WTC11 (cell line): ENCODE measurements at regions not wholly inside any gene's neighbourhood (a gene's known extent, or its start where the extent isn't known, plus 50 kb on each side); places are given as distances from the start of the nearest gene placed in this dataset.

Experiments
- ATAC-seq: fragments of 200-7000 bp; cut with Tn5 transposase; 2 replicates; pipeline ENCODE4 v1.10.0; 2021; ENCODE audit warnings: mild to moderate bottlenecking, moderate library complexity
- CTCF ChIA-PET: fragments of 300-600 bp; sonication (Branson Sonifier 250); formaldehyde crosslinking; loops from one replicate; lab custom pipeline; 2021; ENCODE audit warnings: antibody characterized with exemption; lab: Charles Lee
- POLR2A ChIA-PET: fragments of 350-600 bp; sonication (Branson Sonifier 250); formaldehyde crosslinking; loops from one replicate; lab custom pipeline; 2021; ENCODE audit warnings: antibody characterized with exemption; lab: Charles Lee
- DNase-seq: peaks from one replicate; pipeline ENCODE4 v3.0.0; 2021; ENCODE audit warnings: low spot score
- H3K27ac Mint-ChIP-seq: 2 replicates; pipeline ENCODE4 v1.8.0; 2021; ENCODE audit warnings: mixed read lengths
- H3K27me3 Mint-ChIP-seq: 2 replicates; pipeline ENCODE4 v1.8.0; 2021; ENCODE audit warnings: low read depth, mild to moderate bottlenecking, moderate library complexity, mixed read lengths
- H3K36me3 Mint-ChIP-seq: 2 replicates; pipeline ENCODE4 v1.8.0; 2021; ENCODE audit warnings: mixed read lengths
- H3K4me1 Mint-ChIP-seq: 2 replicates; pipeline ENCODE4 v1.8.0; 2022; ENCODE audit warnings: mixed read lengths
- H3K4me3 Mint-ChIP-seq: 2 replicates; pipeline ENCODE4 v1.8.0; 2021; ENCODE audit warnings: mild to moderate bottlenecking, moderate library complexity, mixed read lengths
- H3K9me3 Mint-ChIP-seq: 2 replicates; pipeline ENCODE4 v1.8.0; 2021; ENCODE audit warnings: mixed read lengths
- CBFB ChIP-seq: sonication (generic); formaldehyde crosslinking; IDR thresholded peaks from 2 replicates; pipeline ENCODE4 v1.8.1; 2022; ENCODE audit warnings: mild to moderate bottlenecking, low read depth, missing genetic modification reagents
- ELF4 ChIP-seq: sonication (generic); formaldehyde crosslinking; IDR thresholded peaks from 2 replicates; pipeline ENCODE4 v1.8.1; 2022; ENCODE audit warnings: low read depth, mild to moderate bottlenecking, moderate library complexity, missing genetic modification reagents
- EMX1 ChIP-seq: fragments of 250-450 bp; sonication (Bioruptor Pico); IDR thresholded peaks from 2 replicates; pipeline ENCODE4 v1.8.0; 2021; ENCODE audit warnings: mild to moderate bottlenecking
- FOXK1 ChIP-seq: sonication (generic); formaldehyde crosslinking; IDR thresholded peaks from 2 replicates; pipeline ENCODE4 v1.8.0; 2022; ENCODE audit warnings: mild to moderate bottlenecking, moderate library complexity, missing genetic modification reagents
- GRHL2 ChIP-seq: fragments of 250-450 bp; sonication (Bioruptor Pico); IDR thresholded peaks from 2 replicates; pipeline ENCODE4 v1.8.0; 2022; ENCODE audit warnings: mild to moderate bottlenecking, moderate library complexity; ENCODE audit not compliant: insufficient replicate concordance, severe bottlenecking
- KAT7 ChIP-seq: sonication (generic); formaldehyde crosslinking; IDR thresholded peaks from 2 replicates; pipeline ENCODE4 v1.8.1; 2023; ENCODE audit warnings: missing genetic modification reagents, mild to moderate bottlenecking, borderline replicate concordance
- MYBL2 ChIP-seq: sonication (generic); formaldehyde crosslinking; IDR thresholded peaks from 2 replicates; pipeline ENCODE4 v1.8.1; 2023; ENCODE audit warnings: mild to moderate bottlenecking, moderate library complexity, missing genetic modification reagents
- NR2C2 ChIP-seq: sonication (generic); formaldehyde crosslinking; IDR thresholded peaks from 2 replicates; pipeline ENCODE4 v1.8.0; 2022; ENCODE audit warnings: mild to moderate bottlenecking, missing genetic modification reagents
- NR3C1 ChIP-seq: sonication (generic); formaldehyde crosslinking; conservative IDR thresholded peaks from 2 replicates; pipeline ENCODE4 v1.8.1; 2023; ENCODE audit warnings: low read depth, mild to moderate bottlenecking, missing genetic modification reagents
- SP1 ChIP-seq: sonication (generic); formaldehyde crosslinking; conservative IDR thresholded peaks from 2 replicates; pipeline ENCODE4 v1.8.1; 2022; ENCODE audit warnings: missing genetic modification reagents
- TEAD4 ChIP-seq: sonication (generic); formaldehyde crosslinking; IDR thresholded peaks from 2 replicates; pipeline ENCODE4 v1.8.0; 2022; ENCODE audit warnings: mild to moderate bottlenecking, missing genetic modification reagents
- ZBTB21 ChIP-seq: sonication (generic); formaldehyde crosslinking; IDR thresholded peaks from 2 replicates; pipeline ENCODE4 v1.8.1; 2023; ENCODE audit warnings: mild to moderate bottlenecking, missing genetic modification reagents, borderline replicate concordance
- ZNF263 ChIP-seq: sonication (generic); formaldehyde crosslinking; IDR thresholded peaks from 2 replicates; pipeline ENCODE4 v1.8.1; 2022; ENCODE audit warnings: low read depth, mild to moderate bottlenecking, moderate library complexity, missing genetic modification reagents
- TF ChIP-seq, protein P1 (sequence below): fragments of 250-450 bp; sonication (Bioruptor Pico); IDR thresholded peaks from 2 replicates; pipeline ENCODE4 v1.8.0; 2021; ENCODE audit warnings: mild to moderate bottlenecking
- TF ChIP-seq, protein P2 (sequence below): sonication (generic); formaldehyde crosslinking; IDR thresholded peaks from 2 replicates; pipeline ENCODE4 v1.8.1; 2022; ENCODE audit warnings: mild to moderate bottlenecking, missing genetic modification reagents, moderate library complexity, borderline replicate concordance
- TF ChIP-seq, protein P3 (sequence below): sonication (generic); formaldehyde crosslinking; IDR thresholded peaks from 2 replicates; pipeline ENCODE4 v1.8.1; 2023; ENCODE audit warnings: mild to moderate bottlenecking, missing genetic modification reagents
- TF ChIP-seq, protein P4 (sequence below): sonication (generic); formaldehyde crosslinking; conservative IDR thresholded peaks from 2 replicates; pipeline ENCODE4 v1.8.1; 2023; ENCODE audit warnings: mild to moderate bottlenecking, low read depth, missing genetic modification reagents, moderate library complexity
- TF ChIP-seq, protein P5 (sequence below): sonication (generic); formaldehyde crosslinking; IDR thresholded peaks from 2 replicates; pipeline ENCODE4 v1.8.1; 2023; ENCODE audit warnings: mild to moderate bottlenecking, missing genetic modification reagents, borderline replicate concordance
- TF ChIP-seq, protein P6 (sequence below): sonication (generic); formaldehyde crosslinking; IDR thresholded peaks from 2 replicates; pipeline ENCODE4 v1.8.1; 2022; ENCODE audit warnings: low read depth, missing genetic modification reagents, borderline replicate concordance

DNA sequence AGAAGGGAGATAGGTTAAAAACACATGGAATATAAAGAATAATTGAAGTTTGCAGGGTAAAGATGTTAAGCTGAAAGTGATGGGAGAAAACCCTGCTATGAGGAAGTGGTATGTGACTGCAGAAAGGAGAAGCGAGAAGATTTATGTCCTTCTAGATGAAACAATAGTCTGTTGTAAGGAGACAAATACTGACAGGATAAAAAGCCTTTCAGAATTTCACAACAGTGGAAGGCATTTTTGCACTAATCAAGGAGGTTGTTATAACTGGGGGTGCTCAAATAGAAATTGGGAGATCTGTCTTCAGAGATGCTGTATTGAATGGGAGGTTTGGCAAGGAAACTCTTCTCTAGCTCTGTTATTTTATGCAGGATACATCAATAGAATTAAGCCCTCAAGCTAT is 69.6 kb downstream of the NMUR2 start:
- Mint-ChIP-seq H3K27me3 (peaks cover 3% of the 10 kb centered on the region; the same call in 1 of the 2 replicates), H3K4me1 (peaks cover 10% of the 10 kb centered on the region; the same call in 1 of the 2 replicates), H3K4me3 (no peak overlapping the region)
- CTCF ChIA-PET, result interaction anchor here (1.3 kb wide), 1 partner anchor 510 kb away, joined by 4 read pairs; no protein-coding TSS in a partner anchor
- POLR2A ChIA-PET, result no interaction called here
- TF ChIP-seq, protein P1, sequence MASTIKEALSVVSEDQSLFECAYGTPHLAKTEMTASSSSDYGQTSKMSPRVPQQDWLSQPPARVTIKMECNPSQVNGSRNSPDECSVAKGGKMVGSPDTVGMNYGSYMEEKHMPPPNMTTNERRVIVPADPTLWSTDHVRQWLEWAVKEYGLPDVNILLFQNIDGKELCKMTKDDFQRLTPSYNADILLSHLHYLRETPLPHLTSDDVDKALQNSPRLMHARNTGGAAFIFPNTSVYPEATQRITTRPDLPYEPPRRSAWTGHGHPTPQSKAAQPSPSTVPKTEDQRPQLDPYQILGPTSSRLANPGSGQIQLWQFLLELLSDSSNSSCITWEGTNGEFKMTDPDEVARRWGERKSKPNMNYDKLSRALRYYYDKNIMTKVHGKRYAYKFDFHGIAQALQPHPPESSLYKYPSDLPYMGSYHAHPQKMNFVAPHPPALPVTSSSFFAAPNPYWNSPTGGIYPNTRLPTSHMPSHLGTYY, result no peak
- TF ChIP-seq KAT7 (CRISPR knock-in tag), result no peak
- no peak for TF ChIP-seq GRHL2 (CRISPR knock-in tag)
- no peak for TF ChIP-seq FOXK1
- no peak for TF ChIP-seq MYBL2 (CRISPR knock-in tag)
- no peak for TF ChIP-seq NR3C1
- TF ChIP-seq CBFB (CRISPR knock-in tag), result no peak
- TF ChIP-seq, protein P2, sequence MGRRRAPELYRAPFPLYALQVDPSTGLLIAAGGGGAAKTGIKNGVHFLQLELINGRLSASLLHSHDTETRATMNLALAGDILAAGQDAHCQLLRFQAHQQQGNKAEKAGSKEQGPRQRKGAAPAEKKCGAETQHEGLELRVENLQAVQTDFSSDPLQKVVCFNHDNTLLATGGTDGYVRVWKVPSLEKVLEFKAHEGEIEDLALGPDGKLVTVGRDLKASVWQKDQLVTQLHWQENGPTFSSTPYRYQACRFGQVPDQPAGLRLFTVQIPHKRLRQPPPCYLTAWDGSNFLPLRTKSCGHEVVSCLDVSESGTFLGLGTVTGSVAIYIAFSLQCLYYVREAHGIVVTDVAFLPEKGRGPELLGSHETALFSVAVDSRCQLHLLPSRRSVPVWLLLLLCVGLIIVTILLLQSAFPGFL (CRISPR knock-in tag), result no peak
- TF ChIP-seq ZNF263 (CRISPR knock-in tag), result no peak
- TF ChIP-seq NR2C2 (CRISPR knock-in tag), result no peak
- no peak for TF ChIP-seq EMX1 (CRISPR knock-in tag)
- TF ChIP-seq ELF4 (CRISPR knock-in tag), result no peak
- TF ChIP-seq, protein P3, sequence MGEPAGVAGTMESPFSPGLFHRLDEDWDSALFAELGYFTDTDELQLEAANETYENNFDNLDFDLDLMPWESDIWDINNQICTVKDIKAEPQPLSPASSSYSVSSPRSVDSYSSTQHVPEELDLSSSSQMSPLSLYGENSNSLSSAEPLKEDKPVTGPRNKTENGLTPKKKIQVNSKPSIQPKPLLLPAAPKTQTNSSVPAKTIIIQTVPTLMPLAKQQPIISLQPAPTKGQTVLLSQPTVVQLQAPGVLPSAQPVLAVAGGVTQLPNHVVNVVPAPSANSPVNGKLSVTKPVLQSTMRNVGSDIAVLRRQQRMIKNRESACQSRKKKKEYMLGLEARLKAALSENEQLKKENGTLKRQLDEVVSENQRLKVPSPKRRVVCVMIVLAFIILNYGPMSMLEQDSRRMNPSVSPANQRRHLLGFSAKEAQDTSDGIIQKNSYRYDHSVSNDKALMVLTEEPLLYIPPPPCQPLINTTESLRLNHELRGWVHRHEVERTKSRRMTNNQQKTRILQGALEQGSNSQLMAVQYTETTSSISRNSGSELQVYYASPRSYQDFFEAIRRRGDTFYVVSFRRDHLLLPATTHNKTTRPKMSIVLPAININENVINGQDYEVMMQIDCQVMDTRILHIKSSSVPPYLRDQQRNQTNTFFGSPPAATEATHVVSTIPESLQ (CRISPR knock-in tag), result no peak
- TF ChIP-seq, protein P4, sequence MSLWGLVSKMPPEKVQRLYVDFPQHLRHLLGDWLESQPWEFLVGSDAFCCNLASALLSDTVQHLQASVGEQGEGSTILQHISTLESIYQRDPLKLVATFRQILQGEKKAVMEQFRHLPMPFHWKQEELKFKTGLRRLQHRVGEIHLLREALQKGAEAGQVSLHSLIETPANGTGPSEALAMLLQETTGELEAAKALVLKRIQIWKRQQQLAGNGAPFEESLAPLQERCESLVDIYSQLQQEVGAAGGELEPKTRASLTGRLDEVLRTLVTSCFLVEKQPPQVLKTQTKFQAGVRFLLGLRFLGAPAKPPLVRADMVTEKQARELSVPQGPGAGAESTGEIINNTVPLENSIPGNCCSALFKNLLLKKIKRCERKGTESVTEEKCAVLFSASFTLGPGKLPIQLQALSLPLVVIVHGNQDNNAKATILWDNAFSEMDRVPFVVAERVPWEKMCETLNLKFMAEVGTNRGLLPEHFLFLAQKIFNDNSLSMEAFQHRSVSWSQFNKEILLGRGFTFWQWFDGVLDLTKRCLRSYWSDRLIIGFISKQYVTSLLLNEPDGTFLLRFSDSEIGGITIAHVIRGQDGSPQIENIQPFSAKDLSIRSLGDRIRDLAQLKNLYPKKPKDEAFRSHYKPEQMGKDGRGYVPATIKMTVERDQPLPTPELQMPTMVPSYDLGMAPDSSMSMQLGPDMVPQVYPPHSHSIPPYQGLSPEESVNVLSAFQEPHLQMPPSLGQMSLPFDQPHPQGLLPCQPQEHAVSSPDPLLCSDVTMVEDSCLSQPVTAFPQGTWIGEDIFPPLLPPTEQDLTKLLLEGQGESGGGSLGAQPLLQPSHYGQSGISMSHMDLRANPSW (CRISPR knock-in tag), result no peak
- no peak for TF ChIP-seq TEAD4 (CRISPR knock-in tag)
- no peak for TF ChIP-seq SP1
- no peak for TF ChIP-seq ZBTB21 (CRISPR knock-in tag)
- TF ChIP-seq, protein P5, sequence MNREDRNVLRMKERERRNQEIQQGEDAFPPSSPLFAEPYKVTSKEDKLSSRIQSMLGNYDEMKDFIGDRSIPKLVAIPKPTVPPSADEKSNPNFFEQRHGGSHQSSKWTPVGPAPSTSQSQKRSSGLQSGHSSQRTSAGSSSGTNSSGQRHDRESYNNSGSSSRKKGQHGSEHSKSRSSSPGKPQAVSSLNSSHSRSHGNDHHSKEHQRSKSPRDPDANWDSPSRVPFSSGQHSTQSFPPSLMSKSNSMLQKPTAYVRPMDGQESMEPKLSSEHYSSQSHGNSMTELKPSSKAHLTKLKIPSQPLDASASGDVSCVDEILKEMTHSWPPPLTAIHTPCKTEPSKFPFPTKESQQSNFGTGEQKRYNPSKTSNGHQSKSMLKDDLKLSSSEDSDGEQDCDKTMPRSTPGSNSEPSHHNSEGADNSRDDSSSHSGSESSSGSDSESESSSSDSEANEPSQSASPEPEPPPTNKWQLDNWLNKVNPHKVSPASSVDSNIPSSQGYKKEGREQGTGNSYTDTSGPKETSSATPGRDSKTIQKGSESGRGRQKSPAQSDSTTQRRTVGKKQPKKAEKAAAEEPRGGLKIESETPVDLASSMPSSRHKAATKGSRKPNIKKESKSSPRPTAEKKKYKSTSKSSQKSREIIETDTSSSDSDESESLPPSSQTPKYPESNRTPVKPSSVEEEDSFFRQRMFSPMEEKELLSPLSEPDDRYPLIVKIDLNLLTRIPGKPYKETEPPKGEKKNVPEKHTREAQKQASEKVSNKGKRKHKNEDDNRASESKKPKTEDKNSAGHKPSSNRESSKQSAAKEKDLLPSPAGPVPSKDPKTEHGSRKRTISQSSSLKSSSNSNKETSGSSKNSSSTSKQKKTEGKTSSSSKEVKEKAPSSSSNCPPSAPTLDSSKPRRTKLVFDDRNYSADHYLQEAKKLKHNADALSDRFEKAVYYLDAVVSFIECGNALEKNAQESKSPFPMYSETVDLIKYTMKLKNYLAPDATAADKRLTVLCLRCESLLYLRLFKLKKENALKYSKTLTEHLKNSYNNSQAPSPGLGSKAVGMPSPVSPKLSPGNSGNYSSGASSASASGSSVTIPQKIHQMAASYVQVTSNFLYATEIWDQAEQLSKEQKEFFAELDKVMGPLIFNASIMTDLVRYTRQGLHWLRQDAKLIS (CRISPR knock-in tag), result no peak
- TF ChIP-seq, protein P6, sequence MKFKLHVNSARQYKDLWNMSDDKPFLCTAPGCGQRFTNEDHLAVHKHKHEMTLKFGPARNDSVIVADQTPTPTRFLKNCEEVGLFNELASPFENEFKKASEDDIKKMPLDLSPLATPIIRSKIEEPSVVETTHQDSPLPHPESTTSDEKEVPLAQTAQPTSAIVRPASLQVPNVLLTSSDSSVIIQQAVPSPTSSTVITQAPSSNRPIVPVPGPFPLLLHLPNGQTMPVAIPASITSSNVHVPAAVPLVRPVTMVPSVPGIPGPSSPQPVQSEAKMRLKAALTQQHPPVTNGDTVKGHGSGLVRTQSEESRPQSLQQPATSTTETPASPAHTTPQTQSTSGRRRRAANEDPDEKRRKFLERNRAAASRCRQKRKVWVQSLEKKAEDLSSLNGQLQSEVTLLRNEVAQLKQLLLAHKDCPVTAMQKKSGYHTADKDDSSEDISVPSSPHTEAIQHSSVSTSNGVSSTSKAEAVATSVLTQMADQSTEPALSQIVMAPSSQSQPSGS (CRISPR knock-in tag), result no peak
- TF ChIP-seq, all 79 proteins: peak for 0
- no peak for ATAC-seq
- Mint-ChIP-seq H3K36me3 (no peaks in the 10 kb centered on the region), H3K9me3 (peaks cover 4% of the 10 kb centered on the region; the same call in 1 of the 2 replicates), H3K27ac (no peak overlapping the region)
- no peak for DNase-seq
